GM21515 (cell line): ENCODE measurements at regions not wholly inside any gene's neighbourhood (a gene's known extent, or its start where the extent isn't known, plus 50 kb on each side); places are given as distances from the start of the nearest gene placed in this dataset.

Experiments
- ATAC-seq: cut with Tn5 transposase; IDR thresholded peaks from one replicate; pipeline ENCODE4 v1.9.1; 2021; ENCODE audit not compliant: unreplicated experiment

DNA sequence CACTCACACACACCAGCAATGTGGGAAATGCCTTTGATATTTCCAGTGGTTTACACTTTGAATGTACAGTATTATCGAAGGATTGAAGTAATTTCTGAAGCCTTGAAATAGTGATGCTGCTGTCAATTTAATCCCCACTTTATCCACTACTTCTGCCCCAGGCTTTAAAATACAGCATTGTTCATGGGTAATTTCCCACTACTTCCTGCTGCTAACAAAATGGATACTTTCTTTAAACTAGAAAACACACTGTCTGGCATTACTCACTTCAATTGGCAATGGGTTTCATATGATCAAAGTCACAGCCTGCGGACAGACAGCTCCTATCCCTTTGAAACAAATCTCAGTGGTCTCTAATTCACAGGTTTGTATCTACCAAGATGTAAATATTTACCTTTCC is 292.2 kb downstream of the CDH11 start:
- no peak for ATAC-seq

DNA sequence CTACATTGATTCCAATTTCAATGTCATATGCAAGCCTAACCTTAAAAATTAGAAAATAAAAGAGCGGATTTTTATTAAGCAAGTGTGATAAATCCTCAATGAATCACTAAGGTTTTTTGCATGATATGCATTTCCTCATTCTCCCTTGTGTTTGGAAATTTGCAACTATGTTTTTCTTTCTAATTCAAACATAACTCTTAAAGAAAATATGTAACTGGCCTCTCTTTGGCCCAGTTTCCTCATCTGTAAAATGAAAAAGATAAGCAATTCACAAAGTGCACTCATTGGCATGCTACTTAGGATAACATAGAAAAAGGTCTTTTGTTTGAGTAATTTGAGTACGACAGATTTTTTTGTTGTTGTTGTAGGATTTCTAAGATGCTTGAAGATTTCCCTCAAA is 295.5 kb downstream of the CDH11 start:
- no peak for ATAC-seq

GRCh38 chr16:64823481-64824075 is 298.3 kb downstream of the CDH11 start:
- ATAC-seq, result no peak

- ATAC-seq, result no peak
Observed at GRCh38 chr16:64809876-64810629, 311.8 kb downstream of the CDH11 start.

DNA sequence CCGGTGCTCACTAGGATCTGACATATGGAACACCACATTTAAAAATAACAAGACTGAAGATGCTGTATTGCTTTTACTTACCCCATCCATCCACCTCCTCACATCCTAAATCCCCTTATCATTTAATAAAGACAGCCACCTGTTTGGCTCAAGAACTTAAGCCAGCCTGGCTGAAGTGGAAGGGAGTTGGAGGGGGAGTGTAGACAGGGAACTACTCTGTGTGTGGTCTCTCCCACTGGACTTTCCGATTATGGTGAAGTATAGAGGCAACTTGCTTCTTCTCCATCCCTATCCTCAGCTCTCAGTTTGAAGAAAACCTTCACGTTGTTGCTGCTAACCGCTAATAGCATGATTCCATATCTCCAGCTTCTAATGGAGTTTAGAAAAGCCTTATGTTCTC is 313.4 kb downstream of the CDH11 start:
- no peak for ATAC-seq

GRCh38 chr16:64791756-64792155 is 330.1 kb downstream of the CDH11 start:
- no peak for ATAC-seq

DNA sequence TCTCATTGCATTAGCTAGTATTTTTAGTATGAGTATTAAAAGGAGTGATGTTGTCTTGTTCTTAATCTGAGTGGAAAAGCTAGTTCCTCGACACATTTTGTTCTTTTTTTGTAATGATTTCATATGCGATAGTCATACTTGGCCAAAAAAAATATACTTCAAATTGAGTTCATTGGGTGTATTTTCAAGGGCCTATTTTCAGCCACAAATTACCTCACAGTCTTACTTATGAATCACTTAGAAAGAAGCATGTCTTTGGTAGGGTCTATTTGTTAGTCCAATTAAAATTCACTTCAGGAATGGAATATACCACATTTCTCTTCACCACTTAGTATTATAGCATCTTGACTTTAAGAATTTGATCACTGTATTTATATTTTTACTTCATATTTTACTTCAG is 337.2 kb downstream of the CDH11 start:
- ATAC-seq, result no peak

- ATAC-seq, result no peak
Observed at GRCh38 chr16:64782484-64782883, 339.4 kb downstream of the CDH11 start.

DNA sequence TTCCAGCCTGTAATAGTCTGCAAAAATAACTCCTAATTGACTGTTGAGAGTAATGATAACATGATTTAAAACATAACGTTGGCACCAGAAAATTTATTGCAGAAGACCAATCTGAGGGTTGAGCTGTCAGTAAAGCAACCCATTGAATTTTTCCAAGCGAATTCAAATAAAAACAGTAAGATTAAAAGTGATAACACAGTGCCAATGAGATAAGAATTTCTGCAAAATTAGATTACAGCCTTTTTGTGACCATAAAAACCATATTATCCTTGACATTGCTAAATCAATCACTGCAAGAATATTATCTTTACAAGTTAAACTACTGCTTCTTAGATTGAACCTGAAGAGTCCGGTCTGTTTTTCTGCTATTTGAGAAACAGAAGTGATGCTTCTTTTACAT is 341.4 kb downstream of the CDH11 start:
- ATAC-seq, result no peak

- ATAC-seq, result no peak
Observed at GRCh38 chr16:64778777-64779176, 343.1 kb downstream of the CDH11 start.

DNA sequence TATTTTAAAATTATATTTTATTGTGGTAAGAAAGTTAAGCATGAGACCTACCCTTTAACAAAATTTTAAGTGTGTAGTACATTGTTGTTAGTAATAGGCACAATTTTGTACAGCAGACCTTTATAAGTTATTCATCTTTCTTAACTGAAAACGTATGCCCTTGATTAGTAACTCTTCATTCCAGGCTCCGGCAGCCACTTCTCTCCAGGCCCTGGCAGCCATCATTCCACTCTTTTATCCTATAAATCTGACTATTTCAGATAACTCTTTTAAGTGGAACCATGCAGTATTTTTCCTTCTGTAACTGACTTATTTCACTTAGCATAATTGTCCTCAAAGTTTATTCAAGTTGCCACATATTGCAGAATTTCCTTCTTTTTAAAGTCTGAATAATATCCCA is 348.2 kb downstream of the CDH11 start:
- ATAC-seq, result no peak

GRCh38 chr16:64773184-64773583 is 348.7 kb downstream of the CDH11 start:
- ATAC-seq, result no peak

DNA sequence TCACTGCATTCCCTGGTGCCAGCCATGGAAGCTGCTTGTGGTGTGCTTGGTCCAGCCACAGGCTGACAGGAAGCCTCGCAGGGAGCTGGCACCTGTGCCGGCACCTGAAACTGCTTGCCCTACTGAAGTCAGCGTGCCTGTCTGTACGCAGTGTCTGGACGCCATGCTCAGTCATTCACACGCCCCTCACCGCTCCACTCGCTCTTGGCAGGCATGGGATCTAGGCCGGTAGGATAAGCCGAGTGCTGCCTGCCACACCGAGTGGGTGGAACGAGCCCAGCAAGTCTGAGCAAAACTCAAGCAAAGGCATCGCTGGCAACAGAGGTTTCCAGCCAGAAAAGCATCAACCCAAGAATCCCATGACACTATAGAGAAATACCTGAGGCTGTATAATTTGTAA is 350.6 kb downstream of the CDH11 start:
- no peak for ATAC-seq

GRCh38 chr16:64762211-64762610 is 359.7 kb downstream of the CDH11 start:
- no peak for ATAC-seq

DNA sequence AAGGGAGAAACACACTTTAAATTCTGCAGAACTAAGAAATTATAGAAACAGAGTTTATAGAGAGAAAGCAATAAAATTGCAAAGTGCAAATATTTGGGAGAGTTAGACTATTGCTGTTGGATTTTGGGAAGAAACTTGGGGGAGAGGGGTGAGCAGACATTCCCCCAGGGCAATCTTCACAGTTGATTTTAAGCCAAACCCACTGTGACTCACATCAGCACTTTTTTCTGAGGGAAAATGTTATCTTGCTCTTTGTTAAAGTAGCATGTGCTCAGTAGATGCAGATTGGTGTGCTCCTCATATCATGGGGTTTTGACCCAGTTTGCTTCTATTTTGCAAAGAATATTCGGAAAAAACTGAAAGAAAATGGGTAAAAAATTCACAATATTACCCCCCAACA is 367.6 kb downstream of the CDH11 start:
- ATAC-seq, result no peak

DNA sequence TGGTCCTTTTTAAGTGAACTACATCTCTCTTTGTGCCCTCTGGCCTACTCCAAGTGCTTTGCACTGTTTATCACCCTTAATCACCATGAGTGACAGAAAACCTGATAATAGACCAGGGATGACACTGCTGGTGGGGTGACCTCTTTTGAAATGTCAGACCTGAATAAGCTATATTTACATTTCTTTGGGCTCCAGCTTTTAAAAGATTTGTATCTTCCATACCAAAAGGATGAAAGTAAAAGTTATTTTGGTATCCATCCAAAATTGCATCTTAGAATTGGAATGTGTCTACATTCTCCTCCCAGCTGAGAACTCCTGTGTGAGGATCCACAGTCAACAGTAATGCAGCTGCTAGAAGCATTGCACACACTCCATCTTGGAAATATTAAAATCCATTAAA is 370.0 kb downstream of the CDH11 start:
- no peak for ATAC-seq

DNA sequence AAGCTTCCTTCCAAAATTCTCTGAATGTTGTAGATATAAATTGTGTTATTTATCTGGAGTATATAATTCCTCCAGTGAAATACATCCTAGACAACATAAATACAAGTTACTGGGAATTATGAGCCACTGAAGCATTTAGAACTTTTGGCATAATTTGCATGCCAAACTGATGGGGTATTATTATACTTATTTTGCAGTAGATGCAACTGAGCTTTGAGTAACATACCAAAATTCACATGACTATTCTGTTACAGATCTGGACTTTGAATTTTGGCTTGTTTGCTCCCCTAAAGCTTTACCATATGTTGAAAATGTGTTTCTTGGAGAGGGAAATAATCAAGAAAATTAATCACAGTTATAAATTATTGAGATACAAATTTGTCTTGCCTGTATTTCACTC is 372.5 kb downstream of the CDH11 start:
- no peak for ATAC-seq

- no peak for ATAC-seq
Observed at GRCh38 chr16:64745258-64745930, 376.5 kb downstream of the CDH11 start.

DNA sequence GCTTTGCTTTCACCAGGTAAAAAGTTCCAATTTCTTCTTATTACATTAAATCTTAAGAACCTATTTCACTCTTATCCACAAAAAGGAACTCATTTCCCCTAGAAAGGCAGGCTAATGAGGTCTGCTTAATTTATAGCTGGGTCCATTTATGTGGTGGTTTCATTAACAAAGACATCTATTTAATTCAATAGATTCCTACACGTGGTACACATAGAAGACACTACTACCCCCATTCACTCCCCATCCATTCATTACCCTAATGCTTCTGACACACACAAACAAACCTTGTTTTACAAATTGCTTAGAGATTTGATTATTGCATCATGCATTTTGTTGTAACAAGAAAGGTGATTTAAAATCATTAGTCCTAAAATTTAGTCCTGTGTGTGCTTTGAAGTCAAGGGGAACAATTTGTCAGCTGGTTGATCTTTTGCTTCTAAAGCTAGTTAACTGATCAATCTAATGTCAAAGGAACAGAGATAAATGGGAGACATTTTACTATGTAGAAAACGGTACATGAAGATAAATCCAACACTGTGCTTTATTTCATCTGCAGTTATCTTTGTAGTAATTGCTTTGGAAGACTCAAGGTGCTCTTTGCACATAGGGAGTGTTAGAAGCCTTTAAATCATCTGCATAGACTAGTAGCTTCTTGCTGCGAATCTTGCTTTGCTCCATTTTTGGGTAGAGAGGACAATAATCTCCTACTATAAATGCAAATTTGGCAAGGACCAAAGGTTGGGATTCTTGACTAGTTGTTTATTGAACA is 379.2 kb downstream of the CDH11 start:
- no peak for ATAC-seq

GRCh38 chr16:64740261-64740660 is 381.6 kb downstream of the CDH11 start:
- ATAC-seq, result no peak

DNA sequence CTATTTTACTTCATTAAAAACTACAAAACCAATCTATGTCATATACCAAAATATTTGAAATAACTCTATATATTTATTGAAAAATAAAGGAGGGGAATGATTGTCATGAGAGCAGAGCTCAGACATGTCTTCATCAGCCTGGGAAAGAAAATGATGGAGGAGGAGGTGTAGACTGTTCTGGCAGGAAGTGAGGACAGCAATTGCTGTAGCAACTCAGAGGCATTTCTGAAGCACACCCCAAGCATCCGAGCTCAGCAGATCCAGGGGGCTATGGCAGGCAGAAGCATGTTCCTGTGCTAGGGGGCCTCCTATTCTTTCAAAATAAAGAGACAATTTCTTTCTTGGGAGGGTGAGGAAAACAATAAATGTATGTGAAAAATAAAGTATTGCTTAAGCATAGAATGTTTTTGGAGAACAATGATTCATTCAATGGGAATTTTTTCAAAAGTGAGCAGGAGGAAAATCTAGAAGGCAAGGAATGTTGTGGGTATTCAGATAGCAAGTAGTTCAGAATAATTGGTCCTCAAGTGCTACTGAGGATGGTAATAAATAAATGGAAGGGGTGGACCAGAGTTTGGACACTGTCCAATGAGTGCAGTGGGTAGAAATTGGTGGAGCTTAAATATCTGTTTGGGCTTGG is 383.4 kb downstream of the CDH11 start:
- ATAC-seq, result no peak
